ENCODE measurements at regions not wholly inside any gene's neighbourhood (a gene's known extent, or its start where the extent isn't known, plus 50 kb on each side); places are given as distances from the start of the nearest gene placed in this dataset.

- no peak overlapping the region for H3K4me2 ChIP-seq (ENCODE audit: low read depth, low read length)
- TF ChIP-seq MAFF (IDR thresholded peaks at IDR 0.05; ENCODE audit: low read depth, low read length) (no peak), ZNF513 (CRISPR knock-in tag; conservative IDR thresholded peaks at IDR 0.05) (no peak), SP5 (CRISPR knock-in tag; IDR thresholded peaks at IDR 0.05; ENCODE audit: borderline replicate concordance, low read depth) (no peak), ZNF710 (CRISPR knock-in tag; IDR thresholded peaks at IDR 0.05; ENCODE audit: borderline replicate concordance) (no peak), SRSF9 (IDR thresholded peaks at IDR 0.05; ENCODE audit: borderline replicate concordance, insufficient read depth, low read depth, low read length, poor library complexity, severe bottlenecking) (no peak), SP1 (IDR thresholded peaks at IDR 0.05) (no peak), SP1 (CRISPR knock-in tag; IDR thresholded peaks at IDR 0.05) (no peak)
- no peaks in the 10 kb centered on the region for H3K27me3 ChIP-seq (ENCODE audit: control insufficient read depth in 1 of 2, insufficient read depth in 2 of 2, low read length in 2 of 2)
- no peaks in the 10 kb centered on the region for H4K20me1 ChIP-seq (ENCODE audit: insufficient read depth, low read length)
- ChIA-PET POLR2A (no interaction called here), CTCF (ENCODE audit: low intra/inter-chr PET ratio, low total read pairs) (no interaction called here)
- no peak for ATAC-seq
- H3K4me1 ChIP-seq (ENCODE audit: insufficient read depth, low read length): no peaks in the 10 kb centered on the region
- intact Hi-C loops (cut with micrococcal nuclease; ENCODE audit: unreplicated experiment) (no loop called here), in situ Hi-C loops (cut with HindIII; ENCODE audit: extremely low pct_ligation_motif_present, low pct_unique_long_range_greater_than_20kb) (no loop called here)
- no peak overlapping the region for H3K4me3 ChIP-seq (replicated peaks in 1 of 3; ENCODE audit: insufficient read depth in 1 of 3, low read depth in 2 of 3, low read length in 3 of 3)
- no peak overlapping the region for H3K9ac ChIP-seq (ENCODE audit: insufficient read depth, low read depth, low read length)
- no peak overlapping the region for H2AFZ ChIP-seq (ENCODE audit: low read length)
- H3K79me2 ChIP-seq (ENCODE audit: insufficient read depth, low read length): no peaks in the 10 kb centered on the region
- no peak for FAIRE-seq
- no peaks in the 10 kb centered on the region for H3K36me3 ChIP-seq (replicated peaks in 1 of 2; ENCODE audit: control insufficient read depth in 1 of 2, insufficient read depth in 2 of 2, low read length in 2 of 2)
- H3K27ac ChIP-seq (ENCODE audit: extremely low read length, insufficient read depth, low read length): no peak overlapping the region
- BruUV-seq (replicated peaks): no TSS peak
- DNase-seq (ENCODE audit: low spot score): no peak
- no peaks in the 10 kb centered on the region for H3K9me3 ChIP-seq (ENCODE audit: low read length)
These were observed 510.4 kb downstream of the ZNF674 start for GRCh38 chrX:46034868-46035267.
